SKM-1 treated with dmso at 0.1 percent for 144 hours (cell line): ENCODE measurements at regions not wholly inside any gene's neighbourhood (a gene's known extent, or its start where the extent isn't known, plus 50 kb on each side); places are given as distances from the start of the nearest gene placed in this dataset.
A peak's percentile ranks its signal among the peaks of the same experiment; 100 is the strongest.

Experiments used
- DNase-seq: peaks from one replicate; lab custom pipeline; 2025; ENCODE audit not compliant: unreplicated experiment; lab: John Stamatoyannopoulos, UW

GRCh38 chr5:119789406-119790117, 160.2 kb downstream of the FAM170A start:
- no peak for DNase-seq

- no peak for DNase-seq
These were observed 162.9 kb downstream of the FAM170A start for GRCh38 chr5:119792161-119792799.

- no peak for DNase-seq
These were observed 166.4 kb downstream of the FAM170A start for GRCh38 chr5:119795768-119796167.

GRCh38 chr5:119801570-119801969, 172.2 kb downstream of the FAM170A start:
- no peak for DNase-seq

GRCh38 chr5:119808024-119808423, 178.7 kb downstream of the FAM170A start:
- DNase-seq = no peak

- no peak for DNase-seq
These were observed 179.1 kb downstream of the FAM170A start for GRCh38 chr5:119808474-119808873.

GRCh38 chr5:119810217-119810616, 180.9 kb downstream of the FAM170A start:
- no peak for DNase-seq

- DNase-seq = no peak
These were observed 182.1 kb downstream of the FAM170A start for GRCh38 chr5:119811458-119811857.

- no peak for DNase-seq
These were observed 185.3 kb downstream of the FAM170A start for GRCh38 chr5:119814655-119815054.

- no peak for DNase-seq
These were observed 186.7 kb downstream of the FAM170A start for GRCh38 chr5:119816055-119816454.

- no peak for DNase-seq
These were observed 190.7 kb downstream of the FAM170A start for GRCh38 chr5:119820016-119820415.

- DNase-seq = no peak
These were observed 191.2 kb downstream of the FAM170A start for GRCh38 chr5:119820608-119821007.

GRCh38 chr5:119828541-119828940, 199.2 kb downstream of the FAM170A start:
- DNase-seq = no peak

GRCh38 chr5:119829341-119829740, 200.0 kb downstream of the FAM170A start:
- DNase-seq = no peak

- DNase-seq = no peak
These were observed 203.8 kb downstream of the FAM170A start for GRCh38 chr5:119833176-119833575.

- peak; percentile 86 for DNase-seq
These were observed 210.8 kb downstream of the FAM170A start for GRCh38 chr5:119840175-119840574.

- DNase-seq = no peak
These were observed 222.8 kb downstream of the FAM170A start for GRCh38 chr5:119852140-119852539.

- DNase-seq = no peak
These were observed 231.1 kb downstream of the FAM170A start for GRCh38 chr5:119860463-119860862.

GRCh38 chr5:119862619-119863018, 233.3 kb downstream of the FAM170A start:
- no peak for DNase-seq

GRCh38 chr5:119864286-119864685, 234.9 kb downstream of the FAM170A start:
- DNase-seq = no peak

GRCh38 chr5:119873611-119874010, 244.3 kb downstream of the FAM170A start:
- no peak for DNase-seq

- no peak for DNase-seq
These were observed 247.2 kb downstream of the FAM170A start for GRCh38 chr5:119876522-119876921.

GRCh38 chr5:119878712-119879111, 249.4 kb downstream of the FAM170A start:
- no peak for DNase-seq
